Jurkat, Clone E6-1 (cell line): ENCODE measurements at regions not wholly inside any gene's neighbourhood (a gene's known extent, or its start where the extent isn't known, plus 50 kb on each side); places are given as distances from the start of the nearest gene placed in this dataset.
"Not testable (repeated sequence)": the region's sequence is repeated elsewhere in the genome, so short reads cannot be mapped to it uniquely, and the experiment has no call there.

ENCODE experiments used
- DNase-seq: peaks from one replicate; pipeline ENCODE4 v3.0.0-alpha.2; 2011; ENCODE audit warnings: low read depth, low spot score
- H3K4me3 ChIP-seq: 2 replicates; pipeline ENCODE4 v1.5.1; 2011; ENCODE audit warnings: mild to moderate bottlenecking, low read length, control low read depth, moderate library complexity

GRCh38 chr20:47952023-47952564 is 166.8 kb upstream of the SULF2 start:
- DNase-seq, result peak; percentile 11
- no peak overlapping the region for H3K4me3 ChIP-seq

DNA sequence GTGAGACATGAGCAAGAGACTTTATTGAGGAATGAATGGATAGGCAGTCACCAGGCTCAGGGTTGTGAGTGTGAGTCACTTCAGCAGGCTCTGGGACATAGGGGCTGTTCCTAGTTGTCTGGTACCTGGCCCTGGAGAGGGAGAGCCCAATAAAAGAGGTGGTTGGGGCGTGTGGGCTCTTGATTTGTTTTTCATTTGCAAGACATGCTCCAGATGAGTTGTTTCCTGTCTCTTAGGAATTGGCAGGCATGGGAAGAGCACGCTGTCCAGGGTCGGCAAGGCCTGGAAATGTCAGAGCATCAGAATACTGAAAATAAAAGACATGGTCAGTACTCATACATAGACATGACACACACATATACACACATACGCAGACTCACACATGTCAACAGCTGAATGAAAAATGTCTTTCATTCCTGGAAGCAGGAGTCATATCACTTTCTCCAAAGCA is 166.3 kb upstream of the SULF2 start:
- H3K4me3 ChIP-seq, result no peak overlapping the region
- no peak for DNase-seq

- DNase-seq, result no peak
- H3K4me3 ChIP-seq, result no peak overlapping the region
Measured at GRCh38 chr20:47950913-47951283, 165.6 kb upstream of the SULF2 start.

DNA sequence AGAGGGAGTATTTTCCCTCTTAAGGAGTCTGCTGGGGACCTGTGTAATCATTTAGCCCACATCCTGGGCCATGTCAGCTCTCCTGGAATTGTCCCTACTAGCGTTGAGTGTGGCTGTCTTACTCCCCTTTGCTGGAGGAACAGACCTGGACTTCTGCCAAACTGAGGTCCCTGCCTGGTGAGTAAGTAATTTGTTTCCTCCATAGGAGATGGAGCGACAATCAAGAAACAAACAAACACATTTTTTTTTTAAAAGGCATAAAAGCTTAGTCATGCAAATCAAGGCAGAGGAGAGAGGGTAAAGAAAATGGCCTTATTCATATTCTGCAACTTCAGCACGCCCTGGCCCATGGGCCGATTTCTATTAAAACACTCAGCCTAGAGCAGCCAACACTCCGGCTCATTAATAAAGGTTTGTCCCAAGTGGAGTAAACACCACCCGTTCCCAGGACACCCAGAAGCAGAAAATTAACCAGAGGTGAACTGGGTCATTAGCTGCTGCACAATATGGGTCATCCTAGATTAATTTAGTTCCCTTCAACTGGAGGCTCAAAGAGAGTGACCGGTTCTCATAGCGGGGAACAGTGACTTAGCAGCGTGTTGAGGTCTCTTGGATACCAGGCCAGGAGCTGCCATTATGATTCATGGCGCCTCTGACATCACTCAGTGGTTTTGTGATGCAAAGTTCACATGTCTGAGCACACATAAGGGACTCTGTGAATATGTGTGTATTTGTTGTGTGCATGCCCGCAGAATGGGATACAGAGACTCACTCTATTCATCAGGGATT is 165.0 kb upstream of the SULF2 start:
- DNase-seq, result no peak

GRCh38 chr20:47949230-47949629 is 163.9 kb upstream of the SULF2 start:
- no peak overlapping the region for H3K4me3 ChIP-seq
- DNase-seq, result no peak

More for the DNA sequence above, 165.0 kb upstream of the SULF2 start:
- no peak overlapping the region for H3K4me3 ChIP-seq

GRCh38 chr20:47944682-47945081 is 159.4 kb upstream of the SULF2 start:
- DNase-seq, result no peak
- H3K4me3 ChIP-seq, result no peak overlapping the region

DNA sequence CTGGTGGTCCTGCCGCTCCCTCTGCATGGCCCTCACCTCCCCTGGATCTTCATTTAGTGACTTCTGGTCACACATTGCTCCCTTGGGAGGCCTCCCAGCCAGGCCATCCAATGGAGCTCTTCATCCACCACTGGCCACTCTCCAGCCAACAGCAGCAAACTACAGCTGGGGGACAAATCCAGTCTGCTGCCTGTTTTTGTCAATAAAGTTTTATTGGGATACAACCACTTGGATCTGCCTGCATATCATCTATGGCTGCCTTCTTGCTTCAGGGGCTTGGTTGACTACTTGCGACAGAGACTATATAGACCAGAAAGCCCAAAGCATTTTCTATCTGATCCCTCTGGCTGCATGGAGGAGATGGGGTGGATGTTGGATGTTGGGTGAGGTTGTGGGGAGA is 156.6 kb upstream of the SULF2 start:
- no peak for DNase-seq
- H3K4me3 ChIP-seq, result no peak overlapping the region

DNA sequence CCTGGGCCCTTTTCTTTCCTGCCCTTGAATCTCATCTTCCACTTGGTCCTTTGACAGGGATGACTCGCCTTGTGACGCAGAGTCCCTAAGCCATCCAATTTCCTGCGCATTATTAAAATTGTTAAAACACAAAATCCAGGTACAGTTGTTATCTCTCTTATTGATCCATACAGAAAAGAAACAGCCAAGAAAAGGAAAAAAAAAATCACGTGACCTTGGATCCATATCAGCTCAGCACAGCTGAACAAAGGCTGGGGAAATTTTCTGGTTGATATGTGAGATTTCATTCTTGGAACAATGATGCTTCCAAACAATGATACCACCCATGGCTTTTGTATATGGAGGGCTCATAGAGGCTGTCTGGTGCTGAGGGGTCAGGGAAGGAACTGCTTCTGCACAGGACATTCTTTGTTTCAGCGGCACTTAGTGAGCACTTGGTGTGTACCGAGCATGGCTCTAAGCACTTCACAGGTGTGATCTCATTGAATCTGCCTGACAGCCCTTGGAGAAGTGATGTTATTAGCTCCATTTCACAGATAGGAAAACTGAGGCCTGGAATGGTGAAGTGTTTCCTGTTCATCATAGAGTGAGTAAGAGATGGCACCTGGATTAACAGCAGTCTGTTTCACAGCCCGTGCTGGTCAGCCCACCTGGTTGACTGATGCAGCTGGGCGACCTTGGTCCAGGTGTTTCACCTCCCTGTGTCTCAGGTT is 155.0 kb upstream of the SULF2 start:
- H3K4me3 ChIP-seq, result no peak overlapping the region
- DNase-seq, result no peak

- no peak overlapping the region for H3K4me3 ChIP-seq
- no peak for DNase-seq
Measured at GRCh38 chr20:47936612-47937011, 151.3 kb upstream of the SULF2 start.

- DNase-seq, result no peak
Measured at GRCh38 chr20:47934761-47935160, 149.5 kb upstream of the SULF2 start.

DNA sequence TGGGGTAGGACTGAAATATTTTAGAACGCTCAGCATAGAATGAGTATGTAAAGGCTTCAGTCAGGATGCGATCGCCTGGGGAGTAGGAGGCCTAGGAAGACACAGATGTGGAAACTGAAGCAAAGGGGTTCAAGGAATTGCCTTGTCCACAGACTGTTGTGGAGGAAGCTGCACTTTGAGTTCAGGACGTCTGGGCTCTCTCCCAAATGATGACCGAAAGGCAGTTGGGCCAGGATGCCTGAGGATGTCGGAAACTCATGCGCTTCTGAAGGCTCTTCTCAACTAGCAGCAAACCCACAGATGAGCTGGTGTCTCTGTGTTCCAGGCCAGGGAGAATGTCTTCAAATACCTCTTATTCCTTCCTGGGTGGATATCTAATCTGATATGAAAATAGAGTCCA is 146.2 kb upstream of the SULF2 start:
- H3K4me3 ChIP-seq, result no peak overlapping the region
- no peak for DNase-seq

More at GRCh38 chr20:47934761-47935160, 149.5 kb upstream of the SULF2 start:
- no peak overlapping the region for H3K4me3 ChIP-seq

- H3K4me3 ChIP-seq, result no peak overlapping the region
- DNase-seq, result no peak
Measured at GRCh38 chr20:47931002-47931401, 145.7 kb upstream of the SULF2 start.

- no peak overlapping the region for H3K4me3 ChIP-seq
- no peak for DNase-seq
Measured at GRCh38 chr20:47929368-47930115, 144.3 kb upstream of the SULF2 start.

GRCh38 chr20:47927944-47928343 is 142.7 kb upstream of the SULF2 start:
- no peak for DNase-seq

DNA sequence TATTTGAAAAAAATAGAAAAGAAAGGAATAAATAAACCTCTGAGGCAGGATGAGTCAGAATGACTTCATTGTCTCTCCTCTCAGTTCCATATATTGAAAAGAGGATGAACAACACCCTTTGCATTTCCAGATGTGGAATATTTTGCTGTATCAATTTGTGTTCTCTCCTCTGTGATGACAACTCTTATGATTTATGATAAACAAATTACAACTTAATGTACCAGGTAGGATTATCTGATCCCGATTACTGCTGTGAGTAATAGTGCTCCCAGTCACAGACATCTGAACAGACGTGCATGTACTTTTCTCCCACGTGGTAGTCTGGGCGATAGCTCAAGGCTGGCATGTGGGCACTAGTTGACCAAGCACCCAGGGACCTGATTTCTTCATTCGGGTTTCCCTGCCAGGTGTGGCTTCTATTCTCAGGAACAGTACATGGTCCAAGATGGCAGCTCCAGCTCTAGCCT is 142.1 kb upstream of the SULF2 start:
- no peak for DNase-seq
- H3K4me3 ChIP-seq, result no peak overlapping the region

More at GRCh38 chr20:47927944-47928343, 142.7 kb upstream of the SULF2 start:
- H3K4me3 ChIP-seq, result no peak overlapping the region

DNA sequence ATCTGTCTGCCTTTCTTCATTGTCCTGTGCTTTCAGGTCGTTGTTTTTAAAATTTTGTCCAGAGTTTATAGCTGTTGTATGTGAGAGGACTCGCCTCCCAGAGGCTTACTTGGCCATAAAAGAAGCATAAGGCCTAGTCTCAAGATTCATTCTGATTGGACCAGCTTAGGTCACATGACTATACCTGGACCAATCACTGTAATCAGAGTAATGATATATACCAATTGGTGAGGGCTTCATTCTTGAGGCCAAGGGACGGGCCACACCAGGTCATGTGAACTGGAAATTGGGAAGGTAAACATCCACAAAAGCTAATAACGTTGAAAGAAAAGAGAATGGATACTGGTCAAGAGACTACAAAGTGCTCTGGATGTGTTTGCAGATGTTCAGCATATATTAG is 141.4 kb upstream of the SULF2 start:
- DNase-seq, result no peak
- H3K4me3 ChIP-seq, result no peak overlapping the region

DNA sequence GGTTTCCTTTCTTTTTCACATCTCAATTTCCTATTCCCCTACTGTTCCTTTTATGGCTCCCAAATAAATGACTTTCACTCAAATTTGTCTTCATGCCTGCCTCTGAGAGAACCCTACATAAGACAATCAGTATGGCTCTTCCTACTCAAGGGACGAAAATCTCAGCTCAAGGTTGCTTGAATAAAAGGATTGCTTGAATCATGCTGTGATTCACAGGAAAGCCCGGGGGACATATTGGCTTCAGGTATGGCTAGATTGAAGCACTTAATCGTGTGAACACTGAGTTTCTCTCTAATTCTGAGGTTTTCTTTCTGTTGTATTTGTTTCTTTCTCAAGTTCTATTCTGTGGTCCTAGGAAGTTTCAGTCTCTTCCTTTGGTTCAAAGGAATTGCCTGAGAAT is 140.3 kb upstream of the SULF2 start:
- H3K4me3 ChIP-seq, result no peak overlapping the region

DNA sequence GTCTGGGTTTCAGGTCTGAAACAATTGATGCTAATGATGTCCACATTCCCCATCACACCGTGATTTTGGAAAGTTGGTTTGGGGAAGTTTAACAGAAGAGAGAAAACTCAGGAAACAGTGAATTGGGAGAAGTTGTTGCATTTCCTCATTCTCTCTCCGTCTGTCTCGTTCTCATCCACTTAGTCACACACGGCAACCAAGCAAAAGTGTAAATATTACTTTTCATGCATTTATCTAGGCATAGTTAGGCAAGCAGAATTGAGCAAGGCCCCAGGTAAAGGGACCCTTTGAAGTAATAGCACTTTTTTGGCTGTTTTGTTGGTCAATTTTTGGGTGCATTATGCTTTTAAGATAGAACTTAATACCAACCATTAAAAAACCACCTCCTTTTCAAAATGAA is 137.0 kb upstream of the SULF2 start:
- no peak for DNase-seq
- no peak overlapping the region for H3K4me3 ChIP-seq

More for the DNA sequence above, 140.3 kb upstream of the SULF2 start:
- DNase-seq, result no peak

DNA sequence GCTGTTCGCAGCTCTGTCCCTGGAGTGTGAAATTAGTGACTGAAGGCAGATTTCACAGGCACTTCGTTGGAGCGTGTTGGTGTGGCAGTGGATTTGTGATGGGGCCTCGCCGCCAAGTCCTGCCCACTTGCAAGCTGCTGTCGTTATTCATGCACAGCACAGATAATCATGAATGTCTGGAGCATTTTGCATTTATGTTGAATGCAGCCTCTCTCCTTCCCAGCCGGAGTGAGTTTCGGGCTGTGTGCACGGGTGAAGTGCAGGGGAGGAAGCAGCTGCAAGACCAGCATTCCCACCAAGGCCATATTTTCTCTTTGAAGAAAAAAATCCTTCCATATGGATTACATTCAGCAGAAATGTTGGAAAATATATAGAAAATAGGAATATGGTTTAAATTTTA is 136.5 kb upstream of the SULF2 start:
- not testable (repeated sequence) for H3K4me3 ChIP-seq, DNase-seq
